GM12865 (cell line): ENCODE measurements at regions not wholly inside any gene's neighbourhood (a gene's known extent, or its start where the extent isn't known, plus 50 kb on each side); places are given as distances from the start of the nearest gene placed in this dataset.

ENCODE experiments used
- DNase-seq: peaks from one replicate; pipeline ENCODE4 v3.0.0; 2010; ENCODE audit warnings: low read depth
- H3K4me3 ChIP-seq: 2 replicates; pipeline ENCODE4 v1.5.1; 2011; ENCODE audit warnings: mild to moderate bottlenecking, low read depth, low read length, control low read depth
- CTCF ChIP-seq: IDR thresholded peaks from 2 replicates; pipeline ENCODE4 v1.5.1; 2011; ENCODE audit warnings: low read length, control low read depth, low read depth, inconsistent platforms; ENCODE audit not compliant: insufficient read depth; ENCODE audit errors: missing control alignments

- no peak overlapping the region for H3K4me3 ChIP-seq
- TF ChIP-seq CTCF = no peak
- DNase-seq = no peak
These were observed 158.2 kb downstream of the AIPL1 start for GRCh38 chr17:6276711-6277110.

GRCh38 chr17:6274310-6274709 is 160.6 kb downstream of the AIPL1 start:
- DNase-seq = no peak
- H3K4me3 ChIP-seq = no peak overlapping the region
- no peak for TF ChIP-seq CTCF

- no peak for TF ChIP-seq CTCF
- no peak overlapping the region for H3K4me3 ChIP-seq
- DNase-seq = peak; percentile 48
These were observed 165.4 kb downstream of the AIPL1 start for GRCh38 chr17:6269478-6269877.

GRCh38 chr17:6261466-6261865 is 173.5 kb downstream of the AIPL1 start:
- DNase-seq = no peak
- H3K4me3 ChIP-seq = no peak overlapping the region
- no peak for TF ChIP-seq CTCF

- no peak for TF ChIP-seq CTCF
- no peak for DNase-seq
- H3K4me3 ChIP-seq = no peak overlapping the region
These were observed 175.0 kb downstream of the AIPL1 start for GRCh38 chr17:6259899-6260298.

GRCh38 chr17:6257336-6257735 is 177.6 kb downstream of the AIPL1 start:
- TF ChIP-seq CTCF = no peak
- no peak overlapping the region for H3K4me3 ChIP-seq
- DNase-seq = no peak

GRCh38 chr17:6255322-6255721 is 179.6 kb downstream of the AIPL1 start:
- TF ChIP-seq CTCF = no peak
- DNase-seq = no peak
- no peak overlapping the region for H3K4me3 ChIP-seq
